ENCODE measurements at regions not wholly inside any gene's neighbourhood (a gene's known extent, or its start where the extent isn't known, plus 50 kb on each side); places are given as distances from the start of the nearest gene placed in this dataset.
"Not testable (repeated sequence)": the region's sequence is repeated elsewhere in the genome, so short reads cannot be mapped to it uniquely, and the experiment has no call there.

- no peak for DNase-seq (ENCODE audit: low spot score)
Observed at GRCh38 chr1:212495766-212496494, 63.2 kb downstream of the NENF start.

- no peak for DNase-seq (ENCODE audit: low spot score)
Observed at GRCh38 chr1:212496682-212497081, 64.0 kb downstream of the NENF start.

- no peak for DNase-seq (ENCODE audit: low spot score)
Observed at GRCh38 chr1:212497553-212497952, 64.8 kb downstream of the NENF start.

DNA sequence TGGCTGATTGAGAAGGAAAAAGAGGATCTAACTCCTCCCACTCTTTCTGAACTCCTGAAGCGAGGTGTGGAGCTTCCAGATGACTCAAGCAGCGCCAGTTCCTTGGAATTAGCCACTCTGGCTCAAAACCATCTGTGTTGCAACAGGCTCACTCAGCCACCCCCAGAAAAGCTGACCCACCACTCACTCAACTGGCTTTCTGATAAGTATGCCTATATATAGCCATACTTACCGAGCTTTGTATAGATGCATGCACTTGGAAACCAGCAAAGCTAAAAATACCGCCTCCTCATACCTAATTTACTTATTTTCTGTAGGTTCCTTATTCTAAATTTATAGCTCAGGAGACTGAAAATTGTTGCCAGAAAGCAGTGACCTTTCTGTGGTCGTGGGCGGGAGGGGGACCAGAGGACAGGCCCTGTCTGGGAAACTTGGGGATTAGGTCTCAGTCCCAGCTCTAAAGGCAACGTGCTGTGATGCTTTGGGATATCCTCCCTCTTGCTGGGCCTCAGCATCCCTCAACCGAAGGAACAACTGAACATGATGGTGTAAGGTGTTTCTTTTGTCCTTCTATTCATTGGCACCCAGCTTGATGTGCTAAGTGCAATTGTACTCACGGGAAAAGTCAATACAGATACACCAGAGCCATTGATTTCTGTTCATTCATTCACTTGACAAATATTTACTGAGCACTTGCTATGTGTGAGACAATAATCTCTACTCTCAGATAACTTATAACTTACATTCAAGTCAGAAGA lies 65.7 kb downstream of the NENF start:
- DNase-seq (ENCODE audit: low spot score), result peak; percentile 65

DNA sequence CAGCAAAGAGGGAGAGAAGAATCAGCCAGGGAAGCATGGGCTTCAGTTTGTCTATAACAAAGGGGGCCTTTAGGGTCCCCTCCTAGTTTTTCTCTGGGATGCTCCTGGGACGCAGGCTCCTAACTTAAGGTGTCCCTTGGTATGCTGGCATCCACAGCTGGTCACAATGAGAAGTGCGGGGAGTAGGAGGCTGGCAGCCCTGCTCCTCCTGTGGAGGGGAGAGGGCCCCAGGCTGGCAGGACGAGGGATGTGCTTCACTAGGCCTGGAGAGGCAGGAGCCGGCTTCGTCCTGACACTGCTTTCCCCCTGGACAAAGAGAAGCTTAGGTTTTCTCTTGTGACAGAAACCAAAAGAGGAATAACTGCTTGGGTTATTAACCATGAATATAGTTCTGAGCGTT lies 67.6 kb downstream of the NENF start:
- no peak for DNase-seq (ENCODE audit: low spot score)

- DNase-seq (ENCODE audit: low spot score), result no peak
Observed at GRCh38 chr1:212500983-212501382, 68.3 kb downstream of the NENF start.

- DNase-seq (ENCODE audit: low spot score), result no peak
Observed at GRCh38 chr1:212503714-212504113, 71.0 kb downstream of the NENF start.

DNA sequence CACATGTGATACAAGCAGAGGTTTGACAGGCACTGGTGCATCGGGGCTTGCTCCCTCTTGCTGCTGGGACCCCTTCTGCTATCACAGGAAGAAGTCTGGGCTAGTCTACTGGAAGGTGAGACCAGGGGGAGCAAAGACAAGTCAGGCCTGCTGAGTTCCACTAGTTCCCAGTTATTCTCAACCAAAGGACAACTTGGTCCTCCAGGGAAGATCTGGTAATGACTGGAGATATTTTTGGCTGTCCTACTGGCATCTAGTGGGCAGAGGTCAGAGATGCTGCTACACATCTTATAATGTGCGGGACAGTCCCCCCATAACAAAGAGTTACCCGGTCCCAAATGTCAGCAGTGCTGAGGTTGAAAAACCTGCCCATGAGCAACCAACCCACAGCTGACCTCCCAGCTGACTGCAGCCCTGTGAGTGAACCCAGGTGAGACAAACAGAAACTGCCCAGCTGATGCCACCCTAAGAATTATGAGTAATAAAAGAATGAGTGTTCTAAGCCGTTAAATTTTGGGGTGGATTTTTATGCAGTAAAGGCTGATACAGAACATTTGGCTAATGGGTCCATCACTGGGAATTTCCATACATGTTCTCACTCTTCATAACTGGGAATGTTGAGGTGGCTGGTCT lies 71.6 kb downstream of the NENF start:
- DNase-seq (ENCODE audit: low spot score), result no peak

- DNase-seq (ENCODE audit: low spot score), result no peak
Observed at GRCh38 chr1:212506666-212507065, 73.9 kb downstream of the NENF start.

DNA sequence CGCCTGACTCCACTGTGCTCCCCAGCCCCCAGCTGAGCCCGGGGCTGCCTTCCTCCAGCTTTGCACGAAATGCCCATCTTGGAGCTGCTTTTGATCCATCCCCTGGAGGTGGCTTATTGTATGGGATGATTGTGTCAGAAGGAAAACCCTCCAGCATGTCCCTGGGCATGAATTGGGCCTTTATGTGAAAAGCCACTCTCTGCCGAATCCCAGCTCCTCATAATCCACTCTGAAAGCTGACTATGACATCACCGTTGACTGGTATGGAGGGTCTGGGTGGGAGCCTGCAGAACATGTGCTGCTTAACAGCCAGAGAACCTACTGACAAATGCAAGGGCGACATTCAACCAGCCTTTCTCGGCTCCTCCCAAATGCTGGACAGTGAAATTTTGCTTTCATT lies 74.6 kb downstream of the NENF start:
- no peak for DNase-seq (ENCODE audit: low spot score)

GRCh38 chr1:212512816-212513559 lies 80.3 kb downstream of the NENF start:
- DNase-seq (ENCODE audit: low spot score), result peak; percentile 48

DNA sequence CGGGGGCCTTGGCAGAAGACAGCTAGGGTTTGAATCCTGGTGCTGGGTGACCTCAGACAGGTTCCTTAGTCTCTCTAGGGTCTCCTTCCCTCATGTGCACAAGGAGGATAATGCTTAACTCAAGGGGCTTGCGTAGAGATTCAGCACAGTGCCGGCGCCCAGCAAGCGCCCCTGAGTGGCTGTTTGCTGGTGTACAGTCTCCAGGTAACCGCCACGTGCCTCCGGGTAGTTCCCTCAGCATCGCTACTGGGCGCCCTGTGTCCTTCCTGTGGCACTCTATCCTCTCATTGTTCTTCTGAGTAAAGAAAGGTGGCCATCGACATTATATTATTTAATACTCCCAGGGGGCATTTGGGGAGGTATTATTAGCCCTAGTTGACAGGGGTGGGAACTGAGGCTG lies 80.9 kb downstream of the NENF start:
- no peak for DNase-seq (ENCODE audit: low spot score)

DNA sequence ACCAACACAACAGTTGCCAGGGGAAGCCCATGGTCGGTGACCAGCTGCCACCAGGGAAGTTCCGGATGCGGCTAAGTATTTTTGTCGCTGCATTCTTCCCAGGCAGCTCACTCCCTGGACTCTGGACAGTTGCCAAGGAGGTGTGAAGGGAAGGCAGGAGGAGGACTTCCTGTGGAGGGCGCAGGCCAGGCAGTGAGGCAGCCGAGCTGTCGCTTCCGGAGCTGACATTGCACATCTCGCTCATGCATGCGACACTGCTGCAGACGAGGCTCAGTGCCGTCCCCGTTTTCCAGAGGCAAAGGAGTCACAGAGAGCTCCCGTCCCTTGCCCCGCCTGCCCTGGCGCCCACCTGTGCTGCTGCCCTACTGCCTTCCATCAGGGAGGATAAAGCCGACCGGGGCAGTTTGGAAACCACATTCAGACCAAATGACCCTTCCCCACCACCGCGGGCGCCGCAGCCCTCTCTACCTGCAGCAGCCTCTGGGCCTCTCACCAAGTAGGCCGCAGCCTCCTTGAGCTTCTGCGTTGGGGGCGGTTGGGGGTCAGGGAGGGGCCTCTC lies 81.4 kb downstream of the NENF start:
- DNase-seq (ENCODE audit: low spot score), result peak; percentile 39

GRCh38 chr1:212514782-212515181 lies 82.1 kb downstream of the NENF start:
- no peak for DNase-seq (ENCODE audit: low spot score)

DNA sequence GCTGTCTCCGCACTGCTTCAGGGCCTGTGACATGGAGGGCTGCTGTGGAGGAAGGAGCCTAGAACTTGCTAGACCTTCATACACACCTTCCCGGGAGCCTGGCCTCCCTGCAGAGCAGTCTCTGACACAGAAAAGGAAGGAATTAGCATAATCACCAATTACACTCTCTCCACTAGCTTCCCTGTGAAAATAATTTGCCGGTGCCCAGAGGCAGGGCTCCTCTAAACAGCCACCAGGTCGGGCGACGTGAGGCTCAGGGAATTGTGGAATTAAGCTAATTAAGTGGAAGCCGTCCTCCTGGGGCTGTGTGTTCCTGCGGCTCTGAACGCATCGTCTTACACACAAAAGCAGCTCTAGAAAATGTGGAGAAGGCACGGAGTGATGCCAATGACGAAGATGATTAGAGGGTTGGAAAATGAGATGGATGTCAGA lies 82.6 kb downstream of the NENF start:
- no peak for DNase-seq (ENCODE audit: low spot score)

- DNase-seq (ENCODE audit: low spot score), result not testable (repeated sequence)
Observed at GRCh38 chr1:212516012-212516411, 83.3 kb downstream of the NENF start.

- DNase-seq (ENCODE audit: low spot score), result peak; percentile 86
Observed at GRCh38 chr1:212518188-212519054, 85.7 kb downstream of the NENF start.

DNA sequence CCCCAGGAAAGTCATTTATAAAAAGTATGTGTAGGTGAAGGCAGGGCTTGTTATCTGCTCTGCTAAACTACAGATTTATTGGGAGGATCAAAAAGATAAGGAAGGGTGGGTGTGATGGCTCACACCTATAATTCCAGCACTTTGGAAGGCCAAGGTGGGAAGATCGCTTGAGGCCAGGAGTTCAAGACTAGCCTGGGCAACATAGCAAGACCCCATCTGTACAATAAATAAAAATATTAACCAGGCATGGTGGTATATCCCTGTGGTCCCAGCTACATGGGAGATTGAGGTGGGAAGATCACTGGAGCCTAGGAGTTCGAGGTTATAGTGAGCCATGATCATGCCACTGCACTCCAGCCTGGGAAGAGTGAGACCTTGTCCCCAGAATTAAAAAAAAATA lies 86.4 kb downstream of the NENF start:
- DNase-seq (ENCODE audit: low spot score), result no peak

DNA sequence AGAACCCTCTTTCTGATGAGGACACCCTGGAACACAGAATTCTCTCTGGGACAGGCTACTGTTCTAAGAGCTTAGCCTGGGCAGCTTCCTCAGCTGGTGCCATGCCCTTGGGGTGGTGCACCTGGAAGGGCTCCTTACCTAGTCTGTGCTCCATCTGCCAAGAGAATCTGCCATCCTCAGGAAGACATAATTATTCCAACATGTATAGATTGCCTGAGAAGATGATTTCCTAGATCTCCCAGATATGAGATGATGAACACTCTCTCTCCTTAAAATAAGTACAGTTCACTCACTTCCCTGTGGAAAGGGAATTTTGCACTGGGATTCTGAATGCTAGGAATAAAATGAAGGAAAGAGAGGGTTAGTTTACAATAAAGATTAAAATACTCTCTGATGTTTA lies 87.6 kb downstream of the NENF start:
- no peak for DNase-seq (ENCODE audit: low spot score)

GRCh38 chr1:212520746-212521145 lies 87.8 kb upstream of the ATF3 start:
- DNase-seq (ENCODE audit: low spot score), result no peak

DNA sequence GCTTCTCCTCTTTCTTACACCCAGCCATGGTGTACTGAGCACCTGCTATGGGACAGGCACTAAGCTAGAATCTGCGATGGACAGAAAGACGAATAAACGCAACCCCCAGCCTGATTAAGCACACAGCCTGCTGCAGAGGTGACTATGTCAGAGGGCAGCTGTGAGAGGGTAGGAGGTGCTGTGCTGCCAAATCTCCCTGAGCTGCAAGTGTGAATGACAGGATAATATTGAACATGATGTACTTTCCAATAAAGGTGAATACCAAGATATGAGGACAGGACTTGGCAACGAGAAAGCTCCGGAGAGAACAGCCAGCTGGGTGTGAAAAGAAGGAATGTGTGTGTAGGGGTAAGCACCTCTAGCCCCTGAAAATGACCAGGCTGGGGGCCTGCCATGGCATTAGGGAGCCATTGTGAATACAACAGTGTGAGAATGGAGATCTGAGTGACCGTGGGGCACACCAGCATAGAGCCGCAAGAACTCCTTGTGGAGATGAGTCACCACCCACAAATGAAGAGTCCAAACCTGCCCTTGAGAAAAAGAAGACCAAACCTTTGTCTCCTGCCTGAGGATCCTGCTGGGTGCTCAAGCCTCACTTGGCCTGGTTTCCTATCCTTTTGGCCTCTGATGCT lies 83.0 kb upstream of the ATF3 start:
- DNase-seq (ENCODE audit: low spot score), result peak; percentile 68
